NCI-H2171 treated with DMSO at 0.1 percent for 48 hours (cell line): ENCODE measurements at regions not wholly inside any gene's neighbourhood (a gene's known extent, or its start where the extent isn't known, plus 50 kb on each side); places are given as distances from the start of the nearest gene placed in this dataset.

Experiments used
- DNase-seq: peaks from one replicate; lab custom pipeline; 2025; lab: John Stamatoyannopoulos, UW

DNA sequence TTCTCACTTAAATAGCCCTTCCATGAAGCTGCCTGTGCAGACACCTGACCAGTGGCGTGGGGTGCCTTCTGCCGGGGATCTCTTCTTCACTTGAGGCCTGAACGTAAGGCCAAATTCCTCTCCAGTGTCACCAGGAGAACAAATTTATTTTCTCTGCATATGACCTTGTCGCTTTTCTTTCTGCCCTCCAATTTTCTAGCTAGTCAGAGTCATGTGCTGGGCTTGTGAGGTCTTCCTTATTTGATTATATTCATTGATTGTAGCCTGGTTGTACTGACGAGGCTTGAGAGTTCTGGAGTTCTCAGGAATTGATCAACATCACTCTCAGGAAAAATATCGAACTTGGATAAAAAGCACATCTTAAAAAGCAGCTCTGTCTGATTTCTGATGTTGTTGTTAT lies 255.7 kb downstream of the BUB3 start:
- DNase-seq = no peak

DNA sequence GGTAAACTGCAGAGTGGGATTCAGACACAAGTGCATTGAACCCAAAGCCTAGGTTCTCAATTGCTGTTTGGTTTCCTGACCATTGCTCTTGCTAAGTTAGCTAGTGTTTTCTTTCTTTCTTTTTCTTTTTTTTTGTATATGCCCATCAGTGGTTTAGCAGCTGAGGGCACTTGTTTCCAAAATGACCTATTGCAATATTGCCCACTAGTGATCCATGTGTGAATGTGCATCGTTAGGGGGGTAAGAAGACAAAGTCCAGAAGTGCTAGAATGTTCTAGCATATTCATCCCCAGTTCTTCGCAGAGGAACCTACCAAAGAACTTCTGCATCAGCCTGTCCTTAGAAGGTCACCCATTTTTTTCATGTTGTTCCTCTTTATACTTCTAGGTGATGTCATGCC lies 252.8 kb upstream of the GPR26 start:
- no peak for DNase-seq

DNA sequence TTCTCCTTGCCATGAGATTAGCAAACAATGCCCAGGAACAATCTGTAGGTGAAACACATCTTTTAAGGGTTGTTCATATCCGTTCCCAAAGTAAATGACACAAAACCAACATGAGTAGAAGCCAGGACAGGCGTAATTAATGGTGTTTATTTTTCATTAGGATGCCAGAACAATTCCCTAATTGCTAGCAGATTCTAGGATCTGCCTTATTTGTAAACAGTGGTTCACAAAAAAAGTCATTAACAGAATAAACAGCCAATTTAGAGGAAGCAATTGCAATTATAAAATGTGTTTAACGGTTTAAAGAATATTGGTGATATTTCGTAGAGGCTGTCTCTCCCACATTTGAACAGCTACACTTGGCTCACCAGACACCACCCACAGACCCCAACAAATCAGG lies 250.6 kb upstream of the GPR26 start:
- DNase-seq = no peak

DNA sequence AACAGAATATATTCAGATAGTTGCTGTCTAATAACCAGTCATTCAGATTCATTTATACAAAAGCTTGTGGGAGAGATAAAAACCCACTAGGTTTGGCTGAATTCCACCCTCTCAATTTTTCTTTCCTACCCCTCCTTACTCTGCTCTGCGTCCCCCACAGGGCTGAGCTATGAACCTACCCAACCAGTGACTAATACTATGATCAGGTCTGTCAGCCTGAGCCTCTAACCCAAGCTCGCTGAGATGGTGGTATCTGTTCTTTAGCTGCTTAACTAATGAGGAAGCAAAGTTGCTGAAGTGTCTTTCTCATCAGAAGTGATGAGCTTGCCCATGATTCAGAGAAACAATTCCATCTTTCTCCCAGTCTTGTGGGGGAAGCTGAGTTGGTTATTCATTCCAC lies 248.7 kb upstream of the GPR26 start:
- no peak for DNase-seq

DNA sequence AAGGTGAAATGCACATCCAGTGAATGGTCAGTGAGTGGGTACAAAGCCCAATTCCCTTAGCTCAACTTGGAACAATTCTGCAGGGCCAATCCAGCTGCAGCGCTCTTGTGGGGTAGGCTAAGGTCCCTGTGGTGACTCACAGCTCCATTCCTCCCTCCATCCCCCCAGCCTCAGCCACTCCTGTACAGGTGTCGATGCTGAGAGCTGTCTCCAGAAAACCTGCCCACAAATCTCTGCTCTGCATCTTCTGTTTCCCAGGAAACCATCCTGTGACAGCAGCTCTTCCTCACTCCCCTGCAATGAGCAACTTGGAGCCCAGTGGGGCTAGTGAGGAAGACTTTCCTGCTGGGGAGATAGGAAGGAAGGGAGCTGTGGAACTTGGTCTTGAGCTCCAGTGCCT lies 244.7 kb upstream of the GPR26 start:
- DNase-seq = no peak

DNA sequence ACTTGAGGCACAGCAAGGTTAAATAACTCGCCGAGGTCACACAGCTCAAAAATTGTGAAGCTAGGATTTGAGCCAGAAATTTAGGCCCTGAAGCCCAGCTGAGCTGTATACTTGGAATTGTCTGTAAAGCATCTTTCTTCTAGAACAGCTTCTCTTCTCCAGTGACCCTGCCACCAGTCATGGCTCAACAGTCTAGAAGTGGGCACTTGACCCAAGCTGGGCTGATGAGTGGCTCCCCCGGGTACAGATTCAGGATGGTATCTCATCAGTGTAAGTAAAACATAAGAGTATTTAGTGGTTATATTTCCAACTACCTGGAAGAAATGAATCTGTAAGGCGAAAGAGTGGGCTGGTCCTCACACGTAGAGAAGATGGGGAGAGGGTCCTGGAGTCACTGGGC lies 243.9 kb upstream of the GPR26 start:
- no peak for DNase-seq

DNA sequence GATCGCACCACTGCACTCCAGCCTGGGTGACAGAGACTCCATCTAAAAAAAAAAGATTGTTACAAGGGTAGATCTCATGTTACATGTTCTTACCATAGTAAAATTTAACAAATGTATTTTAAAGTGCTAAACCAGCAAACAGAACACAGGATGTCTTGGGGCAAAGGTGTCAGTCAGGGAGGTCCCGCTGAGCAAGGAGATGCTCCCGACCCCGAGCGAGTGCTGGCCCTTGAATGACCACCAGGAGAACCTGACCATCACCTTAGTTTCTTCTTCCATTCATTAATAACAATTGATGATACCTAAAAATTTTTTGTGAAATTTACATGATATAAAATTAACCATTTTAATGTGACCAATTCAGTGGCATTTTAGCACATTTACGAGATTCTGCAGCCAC lies 241.6 kb upstream of the GPR26 start:
- no peak for DNase-seq

DNA sequence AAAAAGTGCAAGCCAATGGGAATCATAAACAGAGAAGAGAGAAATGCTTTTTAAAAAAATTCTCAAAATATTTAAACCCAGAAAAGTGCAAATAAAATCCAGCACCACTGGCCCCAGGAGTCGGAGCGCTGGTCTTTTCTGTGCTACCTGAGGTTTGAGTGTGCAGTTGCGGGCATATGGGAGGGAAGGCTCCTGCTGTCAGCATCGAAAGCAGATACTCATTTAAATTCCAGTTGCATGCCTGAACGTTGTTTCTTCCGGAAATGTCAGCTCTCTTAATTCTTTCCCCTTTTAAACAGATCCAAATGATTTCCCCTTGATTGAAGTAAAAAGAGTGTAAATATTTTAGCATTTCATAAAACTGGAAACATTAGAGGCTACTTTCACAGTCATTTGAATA lies 240.5 kb upstream of the GPR26 start:
- peak; percentile 32 for DNase-seq

DNA sequence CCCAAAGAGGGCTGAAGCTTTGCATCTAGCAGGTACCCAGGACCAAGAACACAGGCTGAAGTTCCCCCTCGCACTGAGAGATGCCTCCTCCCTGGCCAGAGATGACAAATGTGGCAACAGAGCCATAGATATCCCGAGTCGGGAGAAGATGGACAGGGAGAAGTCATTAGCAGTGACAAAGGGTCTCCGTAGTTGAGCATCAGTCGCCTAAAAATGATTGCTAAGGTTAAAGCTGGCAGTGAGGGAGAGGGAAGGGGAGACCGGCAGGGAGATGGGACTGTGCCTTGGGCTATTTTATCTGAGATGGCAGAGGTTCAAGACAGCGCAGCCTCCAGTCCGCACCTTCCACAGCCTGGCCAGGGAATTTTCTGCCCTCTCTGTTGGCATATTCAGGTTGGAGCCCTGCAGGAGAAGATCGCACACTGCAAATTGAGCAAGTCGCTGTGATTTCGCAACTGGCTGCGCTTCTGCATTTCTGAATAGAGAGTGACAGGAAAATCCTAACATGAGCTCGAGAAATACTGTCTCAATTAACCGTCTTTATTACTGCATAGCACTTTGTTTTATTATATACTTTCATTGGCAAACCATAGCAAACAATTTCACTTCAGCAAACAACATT lies 238.9 kb upstream of the GPR26 start:
- DNase-seq = no peak

DNA sequence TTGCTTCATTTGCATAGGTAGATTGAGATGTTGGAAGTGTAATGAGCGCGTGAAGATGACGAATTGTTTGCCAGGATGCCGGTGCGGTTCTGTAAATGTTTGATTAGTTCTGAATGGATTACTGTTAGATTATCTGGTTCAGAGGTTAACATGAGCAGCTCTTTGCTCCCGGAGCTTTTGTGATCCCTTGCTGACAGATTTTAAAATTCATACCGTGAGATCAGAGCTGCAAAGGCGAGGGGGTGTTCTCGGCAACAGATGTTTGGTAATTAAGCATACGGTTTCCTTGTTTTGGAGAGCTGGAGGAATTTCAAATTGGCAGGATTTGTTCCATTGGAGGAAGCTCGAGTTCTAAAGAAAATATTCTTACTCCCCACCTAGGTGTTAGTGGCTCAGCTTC lies 237.8 kb upstream of the GPR26 start:
- DNase-seq = peak; percentile 81

DNA sequence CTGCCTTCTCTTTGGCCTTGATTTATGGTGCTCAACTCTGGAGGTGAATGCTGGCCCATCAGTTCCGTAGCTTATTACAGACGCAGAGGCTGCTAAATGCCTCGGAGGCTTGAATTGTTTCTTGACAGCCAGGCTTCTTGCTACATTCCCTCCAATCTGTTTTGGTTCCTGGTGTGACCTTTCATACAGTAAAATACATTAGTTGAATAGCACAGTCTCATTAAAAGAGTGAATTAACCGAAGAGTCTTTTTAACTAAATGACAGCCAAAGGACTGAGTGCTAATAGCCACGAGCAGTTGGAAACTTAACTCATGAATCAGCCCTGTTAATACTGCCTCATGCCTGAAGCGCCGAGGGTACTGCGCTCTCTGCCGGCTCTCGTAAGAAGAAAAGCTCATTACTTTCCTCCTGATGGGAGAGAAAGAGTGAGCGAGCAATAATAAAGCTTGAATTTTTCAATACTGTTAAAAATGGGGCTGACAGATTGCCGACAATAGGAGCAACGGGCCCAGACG lies 236.4 kb upstream of the GPR26 start:
- DNase-seq = no peak

DNA sequence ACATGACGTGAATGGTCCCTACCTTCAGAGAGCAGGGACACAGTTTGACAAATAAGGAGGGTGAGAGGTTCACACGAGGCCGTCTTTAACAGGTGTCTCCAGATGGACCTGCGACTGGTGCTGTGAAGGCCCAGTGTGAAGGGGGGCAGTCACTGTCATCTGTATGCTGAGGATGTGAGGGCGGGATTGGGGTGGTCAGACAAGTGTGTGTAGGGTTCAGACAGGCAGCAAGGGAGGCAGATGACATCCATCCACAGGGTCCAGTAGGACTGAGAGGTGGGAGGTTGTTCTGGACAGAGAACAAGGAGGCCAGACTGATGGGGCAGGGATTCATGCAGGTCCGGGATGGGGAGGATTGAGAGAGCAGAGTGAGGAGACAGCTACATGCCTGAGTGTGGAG lies 232.6 kb upstream of the GPR26 start:
- no peak for DNase-seq

DNA sequence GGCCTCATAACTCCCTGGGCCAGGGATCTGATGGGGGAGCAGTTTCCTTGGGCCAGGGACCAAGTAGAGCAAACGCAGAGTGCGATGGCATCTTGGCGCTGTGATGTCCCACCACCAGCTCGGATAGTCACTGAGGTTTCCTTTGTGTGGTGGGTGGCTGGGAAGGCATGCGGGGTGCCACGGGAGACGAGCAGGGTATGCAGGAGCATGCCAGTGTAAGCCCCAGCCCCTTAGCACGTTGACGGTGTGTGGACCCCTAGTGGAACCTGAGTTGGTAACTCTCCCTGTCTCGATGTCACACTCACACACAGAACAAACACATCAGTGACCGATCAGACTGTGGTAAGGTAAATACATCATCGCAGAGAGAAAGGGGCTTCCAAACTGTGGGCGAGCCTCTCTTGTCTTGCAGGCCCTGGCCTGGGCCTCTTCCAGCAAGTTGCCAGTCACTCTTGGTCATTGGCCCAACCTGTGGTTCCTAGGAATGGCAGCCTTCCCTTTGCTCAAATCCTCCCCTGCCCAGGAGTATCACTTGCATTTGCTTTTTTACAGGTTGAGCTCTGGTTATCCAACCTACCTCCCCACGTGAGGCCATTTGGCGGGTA lies 231.6 kb upstream of the GPR26 start:
- no peak for DNase-seq

DNA sequence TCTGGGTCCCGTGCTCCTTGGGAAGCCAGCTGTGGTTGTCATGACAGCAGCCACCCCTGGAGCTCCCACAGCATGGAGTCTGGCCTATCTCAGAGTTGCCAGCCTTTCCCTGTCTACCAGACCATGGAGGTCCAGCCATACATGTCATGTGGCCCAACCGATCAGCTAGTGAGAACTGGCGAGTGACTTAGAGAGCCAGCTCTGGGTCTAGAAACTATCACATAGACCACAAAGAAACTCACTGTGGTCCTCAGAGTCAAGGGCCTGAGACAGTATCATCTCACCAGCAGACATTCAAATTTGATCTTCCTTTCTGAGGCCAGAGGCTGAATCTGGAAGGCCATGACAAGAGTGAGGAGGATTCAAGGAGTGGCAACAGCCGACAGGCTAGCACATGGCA lies 223.3 kb upstream of the GPR26 start:
- DNase-seq = no peak

DNA sequence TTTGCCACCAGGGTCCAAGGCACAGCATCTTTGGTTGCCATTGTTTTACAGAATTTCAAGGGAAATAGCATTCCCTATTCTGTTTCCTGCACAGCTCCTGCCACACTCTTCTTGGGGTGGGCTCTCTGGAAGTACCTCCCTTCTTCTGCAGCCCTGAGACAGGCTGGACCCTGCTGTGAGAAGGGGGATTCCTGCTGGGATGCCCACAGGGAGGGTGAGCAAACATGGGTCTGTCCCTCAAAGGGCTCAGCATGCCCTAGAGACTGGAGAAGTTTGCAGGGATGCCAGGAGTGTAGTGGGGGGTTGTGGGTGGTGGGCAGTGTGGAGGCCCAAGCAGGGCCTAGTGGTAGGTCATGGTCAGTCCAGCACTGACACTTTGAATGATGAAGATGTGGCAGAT lies 222.2 kb upstream of the GPR26 start:
- DNase-seq = no peak

DNA sequence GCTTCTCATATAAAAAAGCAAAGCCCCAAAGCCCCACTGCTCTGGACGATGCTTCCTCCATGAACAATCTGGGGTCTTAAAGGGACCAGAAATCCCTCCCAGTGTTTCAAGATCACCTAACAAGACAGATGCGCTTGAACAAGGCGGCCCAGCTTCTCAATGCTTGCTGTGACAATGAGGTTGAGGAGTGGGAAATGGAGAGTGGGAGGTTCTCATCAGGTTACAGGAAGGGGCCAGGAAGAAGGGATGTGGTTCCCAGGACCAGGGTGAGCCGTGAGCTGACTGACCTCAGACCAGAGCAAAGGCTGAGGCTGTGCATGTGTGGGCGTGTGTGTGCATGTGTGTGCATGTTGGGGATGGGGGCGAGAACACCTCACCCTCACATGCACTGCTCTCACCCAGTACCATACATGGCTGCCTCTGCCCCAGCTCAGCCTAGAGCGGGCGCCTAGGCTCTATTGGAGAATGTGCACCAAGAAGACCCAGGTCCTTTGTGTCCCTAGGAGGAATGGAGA lies 220.8 kb upstream of the GPR26 start:
- DNase-seq = no peak

DNA sequence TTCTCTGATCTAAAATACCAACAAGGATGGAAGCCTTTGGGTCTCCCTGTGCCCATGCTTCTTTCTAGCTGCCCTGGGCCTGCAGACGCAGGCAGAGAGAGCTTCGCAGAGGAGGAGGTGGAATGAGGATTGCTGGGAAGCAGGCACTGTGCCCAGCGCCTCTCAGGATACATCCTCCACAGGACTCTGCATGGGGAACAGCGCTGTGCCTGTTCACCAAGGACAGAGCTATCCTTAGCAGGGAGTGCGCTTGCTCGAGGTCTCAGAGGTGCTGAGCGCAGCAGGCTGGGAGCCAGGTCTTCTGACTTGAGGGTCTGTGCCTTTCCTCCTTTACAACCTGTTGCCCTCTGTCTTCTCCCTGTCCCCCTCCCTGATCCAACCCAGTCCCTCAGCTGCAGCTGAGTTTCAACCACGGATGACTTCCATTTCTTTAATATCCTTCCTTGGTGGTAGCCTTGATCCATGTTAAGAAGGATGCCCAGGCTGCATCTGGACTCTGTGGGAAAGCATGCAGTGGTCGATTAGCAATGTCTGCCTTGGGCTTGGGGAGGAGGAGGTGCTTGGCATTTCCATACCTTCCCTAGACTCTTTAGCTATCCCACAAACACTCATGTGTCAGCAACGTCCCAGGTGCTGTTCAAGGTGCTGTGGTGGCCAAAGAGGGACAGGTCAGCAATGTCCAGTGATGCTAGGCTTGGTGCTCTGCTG lies 219.6 kb upstream of the GPR26 start:
- DNase-seq = no peak

DNA sequence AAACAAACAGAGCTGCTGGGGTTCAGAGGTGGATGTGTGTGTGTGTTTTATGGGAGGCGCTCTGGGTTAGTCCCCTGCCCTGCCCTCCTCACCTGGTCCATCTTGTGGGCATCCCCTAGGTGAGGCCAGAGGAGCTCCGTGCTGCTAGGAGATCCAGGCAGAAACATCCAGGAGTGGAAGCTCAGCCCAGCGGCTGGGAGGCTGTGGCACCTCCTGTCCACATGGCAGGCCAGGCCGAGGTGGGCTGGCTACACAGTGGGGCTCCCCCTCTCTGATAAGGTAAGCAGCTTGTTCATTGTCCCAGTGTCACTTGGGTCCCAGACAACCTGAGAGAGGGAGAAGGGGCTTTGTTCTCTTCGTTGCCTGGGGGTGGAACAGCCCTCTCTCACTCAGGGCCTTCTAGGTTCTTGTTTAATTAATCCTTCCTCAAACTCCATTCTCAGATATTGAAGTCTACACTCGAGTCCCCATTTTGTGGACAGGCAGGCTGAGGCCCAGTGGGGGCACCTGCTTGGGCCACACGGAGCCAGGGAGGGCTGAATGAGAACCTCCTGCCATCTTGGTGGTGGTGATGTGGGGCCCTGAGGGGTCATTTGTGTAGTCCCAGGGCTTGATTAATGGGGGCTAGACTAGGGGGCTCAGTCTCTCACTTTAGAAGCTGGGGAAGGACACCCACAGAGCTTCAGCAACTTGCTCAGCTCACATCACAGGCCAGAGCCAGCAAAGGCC lies 216.8 kb upstream of the GPR26 start:
- DNase-seq = no peak

DNA sequence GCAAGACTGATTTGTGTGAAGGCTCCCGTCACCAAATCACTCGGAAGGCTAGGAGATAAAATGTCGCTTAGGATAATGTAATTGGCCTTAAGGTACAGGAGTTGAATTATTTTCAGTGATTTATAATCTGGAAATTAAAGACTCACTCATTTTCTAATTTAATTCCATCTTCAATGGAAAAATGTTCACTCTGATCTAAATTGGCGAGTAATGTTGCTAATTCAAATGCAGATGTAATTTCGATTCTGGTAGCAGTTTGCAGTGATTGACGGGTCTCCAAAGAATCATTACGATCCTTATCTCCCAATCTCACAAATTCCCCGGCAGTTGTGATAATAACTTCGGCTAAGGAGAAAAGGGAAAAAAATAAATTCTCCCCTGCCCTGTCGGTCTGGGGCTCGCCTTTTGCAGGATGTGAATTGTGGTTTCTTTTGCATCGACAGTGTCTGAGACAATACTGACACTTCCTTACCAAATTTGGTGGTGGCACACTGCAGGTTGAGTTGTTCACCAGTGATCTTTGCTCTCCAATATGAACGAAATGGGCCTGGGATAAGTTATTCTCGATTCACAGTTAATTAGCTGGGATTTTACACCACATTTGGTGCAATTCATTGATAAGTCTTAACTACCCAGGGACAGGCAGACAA lies 215.1 kb upstream of the GPR26 start:
- no peak for DNase-seq

DNA sequence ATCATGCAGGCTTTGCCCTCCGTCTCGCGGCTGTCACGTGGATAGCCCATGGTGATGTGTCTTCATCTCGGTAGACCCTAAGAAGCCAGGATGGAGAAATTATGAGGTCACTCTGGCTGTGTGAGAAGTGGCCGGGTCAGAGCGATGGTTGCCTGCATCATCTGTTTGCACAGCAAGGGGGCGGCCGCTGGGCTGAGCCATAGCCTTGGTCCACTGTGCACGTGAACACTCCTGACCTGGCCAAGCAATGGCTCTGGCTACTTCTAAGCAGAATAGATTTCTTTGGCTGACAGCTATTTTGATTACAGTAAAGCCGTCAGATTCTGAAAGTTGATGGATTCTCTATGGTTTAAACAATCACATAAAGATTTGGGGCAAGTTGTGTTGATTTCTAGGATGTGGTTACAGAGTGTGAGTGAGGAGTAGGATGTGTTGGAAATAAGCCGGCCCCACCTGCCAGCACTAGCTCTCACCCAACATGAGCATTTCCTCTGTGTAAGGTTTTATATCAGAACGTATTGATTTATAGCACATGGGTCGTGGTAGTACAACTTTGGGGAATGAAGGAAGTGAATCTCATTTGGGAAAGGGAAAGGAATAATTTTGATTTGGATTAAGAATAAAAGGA lies 214.4 kb upstream of the GPR26 start:
- no peak for DNase-seq

DNA sequence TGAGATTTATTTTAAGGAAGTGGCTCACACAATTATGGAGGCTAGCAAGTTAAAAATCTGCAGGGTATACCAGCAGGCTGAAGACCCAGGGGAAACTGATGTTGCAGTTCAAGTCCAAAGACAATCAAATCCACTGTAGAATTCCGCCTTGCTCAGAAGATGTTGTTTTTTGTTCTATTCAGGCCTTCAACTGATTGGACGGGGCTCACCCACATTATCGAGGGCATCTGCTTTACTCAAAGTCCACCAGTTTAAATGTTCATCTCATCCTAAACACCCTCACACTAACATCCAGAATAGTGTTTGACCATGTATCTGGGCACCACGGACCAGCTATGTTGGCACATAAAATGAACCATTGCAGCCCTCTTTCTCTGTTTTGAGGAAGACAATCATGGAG lies 211.2 kb upstream of the GPR26 start:
- DNase-seq = no peak

DNA sequence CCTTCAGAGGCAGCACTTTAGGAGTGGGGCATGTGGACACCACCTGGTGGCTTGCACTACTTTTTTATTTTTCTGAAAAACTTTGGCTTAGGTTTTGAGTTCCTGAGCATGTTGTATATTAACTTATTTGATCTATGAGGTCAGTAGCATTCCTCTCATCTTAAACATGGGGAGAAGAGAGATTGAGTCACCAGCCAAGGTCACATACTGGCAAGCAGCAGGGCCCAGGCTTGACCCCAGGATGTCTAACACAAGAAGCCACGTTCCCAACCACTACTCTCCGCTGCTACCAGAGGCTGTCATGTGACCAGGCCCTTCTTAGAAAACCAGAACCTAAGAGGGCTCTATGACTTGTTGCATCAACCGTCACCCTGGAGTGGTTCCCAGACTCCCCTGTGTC lies 210.3 kb upstream of the GPR26 start:
- DNase-seq = no peak
